HG03520 (cell line): ENCODE measurements at regions not wholly inside any gene's neighbourhood (a gene's known extent, or its start where the extent isn't known, plus 50 kb on each side); places are given as distances from the start of the nearest gene placed in this dataset.

Source experiments
- ATAC-seq: cut with Tn5 transposase; IDR thresholded peaks from one replicate; pipeline ENCODE4 v1.9.1; 2021; ENCODE audit warnings: mild to moderate bottlenecking, moderate library complexity; ENCODE audit not compliant: unreplicated experiment

DNA sequence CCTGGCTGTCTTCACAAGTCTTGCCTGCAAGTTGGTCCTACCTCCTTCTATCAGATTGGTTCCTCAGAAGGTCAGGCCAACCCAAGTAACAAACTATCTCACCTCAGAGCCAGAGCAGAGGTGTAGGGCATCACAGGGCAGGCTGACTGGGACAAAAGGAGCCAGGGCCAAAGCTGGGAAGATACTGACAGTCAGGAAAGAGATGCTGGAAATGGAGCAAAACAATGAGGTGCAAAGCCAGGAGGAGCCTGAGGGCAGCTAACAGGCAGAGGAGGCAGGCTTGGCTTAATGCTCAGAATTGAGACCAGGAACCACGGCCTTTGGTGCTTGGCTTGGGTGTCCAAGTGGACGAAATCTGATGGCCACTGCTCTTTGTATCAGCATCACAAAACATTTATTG is 68.4 kb upstream of the PNMA1 start:
- no peak for ATAC-seq

DNA sequence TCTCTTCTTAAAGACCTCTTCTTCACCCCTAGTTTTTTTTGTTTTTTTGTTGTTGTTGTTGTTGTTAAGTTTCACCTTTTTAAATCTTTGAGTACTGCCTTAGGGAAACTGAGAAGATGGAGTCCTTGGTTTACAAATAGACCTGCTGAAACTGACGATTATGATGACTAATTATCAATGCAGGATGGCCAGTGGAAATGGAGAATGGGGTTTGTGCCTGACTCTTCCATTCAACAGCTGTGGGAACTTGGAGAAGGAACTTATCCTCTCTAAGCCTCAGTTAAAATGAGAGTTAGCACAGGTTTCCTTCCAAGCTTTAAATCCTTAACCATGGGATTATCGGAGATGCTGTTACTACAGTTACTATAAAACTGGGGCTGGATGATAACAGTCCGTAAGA is 66.7 kb upstream of the PNMA1 start:
- ATAC-seq, result no peak

DNA sequence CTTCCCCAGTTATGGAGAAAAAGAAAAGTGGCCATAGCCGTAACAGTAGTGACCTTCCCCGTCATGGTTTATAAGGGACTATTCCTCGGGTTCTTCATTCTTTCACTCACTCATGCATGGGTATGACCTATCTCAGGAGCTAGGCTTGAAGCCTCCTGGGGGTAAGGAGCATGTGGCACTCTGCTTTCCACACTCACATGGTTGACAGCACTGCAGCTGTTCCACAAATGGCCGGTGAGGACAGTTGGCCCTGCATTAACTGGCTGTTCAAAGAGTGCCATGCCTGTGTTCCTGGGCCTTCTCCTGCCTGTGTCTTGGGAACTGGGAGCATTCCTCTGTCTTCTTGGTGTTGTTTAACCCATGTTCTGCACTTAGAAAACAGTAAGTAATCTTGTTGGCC is 66.2 kb upstream of the PNMA1 start:
- no peak for ATAC-seq

DNA sequence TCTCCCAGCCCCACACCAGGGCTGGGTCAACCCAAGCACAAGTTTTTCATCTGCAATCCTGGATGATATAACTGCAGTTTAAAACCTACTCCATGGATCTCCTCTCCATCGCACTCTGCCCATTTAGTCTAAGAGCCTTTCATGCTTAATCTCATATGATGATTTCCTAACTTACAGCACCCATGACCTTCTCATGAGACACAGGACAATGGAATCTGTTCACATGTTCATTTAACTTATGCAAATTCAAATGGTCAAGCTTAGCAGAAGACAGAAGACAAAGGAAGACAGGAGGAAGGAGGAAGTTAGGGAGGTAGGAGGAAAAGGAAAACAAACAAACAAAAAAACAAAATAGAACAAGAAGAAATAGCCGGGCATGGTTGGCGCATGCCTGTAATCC is 64.6 kb upstream of the PNMA1 start:
- no peak for ATAC-seq

DNA sequence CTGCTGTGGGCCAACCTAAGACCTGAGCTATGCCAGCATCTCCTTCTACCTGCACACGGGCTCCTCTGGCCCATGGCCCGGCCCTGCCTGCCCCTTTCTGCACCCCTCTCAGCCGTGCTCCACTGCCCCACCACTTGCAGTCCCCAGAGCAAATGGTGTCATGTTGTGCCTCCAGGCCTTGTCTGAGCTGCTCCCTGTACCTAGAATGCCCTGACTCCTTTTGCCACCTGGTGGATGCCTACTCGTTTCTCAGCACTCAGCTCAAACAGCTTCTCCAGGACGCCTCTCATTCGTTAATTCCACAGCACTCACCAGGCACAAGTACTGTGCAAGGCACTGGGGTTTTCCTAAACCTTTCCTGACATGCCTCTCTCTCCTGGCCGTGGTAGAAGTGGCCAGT is 63.2 kb upstream of the PNMA1 start:
- no peak for ATAC-seq

DNA sequence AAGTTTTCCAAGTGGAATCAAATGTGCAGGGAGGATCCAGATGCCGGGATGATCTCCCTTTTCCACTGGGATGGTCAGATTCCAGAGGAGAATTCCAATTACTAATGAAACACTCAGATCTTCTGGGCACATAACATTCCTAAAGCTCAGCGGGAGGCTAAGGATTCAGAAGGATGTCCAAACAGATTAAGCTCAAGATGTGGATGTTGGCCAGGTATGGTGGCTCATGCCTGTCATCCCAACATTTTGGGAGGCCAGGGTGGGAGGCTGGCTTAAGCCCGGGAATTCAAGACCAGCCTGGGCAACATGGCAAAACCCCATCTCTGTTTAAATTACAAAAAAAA is 62.0 kb upstream of the PNMA1 start:
- ATAC-seq, result no peak

DNA sequence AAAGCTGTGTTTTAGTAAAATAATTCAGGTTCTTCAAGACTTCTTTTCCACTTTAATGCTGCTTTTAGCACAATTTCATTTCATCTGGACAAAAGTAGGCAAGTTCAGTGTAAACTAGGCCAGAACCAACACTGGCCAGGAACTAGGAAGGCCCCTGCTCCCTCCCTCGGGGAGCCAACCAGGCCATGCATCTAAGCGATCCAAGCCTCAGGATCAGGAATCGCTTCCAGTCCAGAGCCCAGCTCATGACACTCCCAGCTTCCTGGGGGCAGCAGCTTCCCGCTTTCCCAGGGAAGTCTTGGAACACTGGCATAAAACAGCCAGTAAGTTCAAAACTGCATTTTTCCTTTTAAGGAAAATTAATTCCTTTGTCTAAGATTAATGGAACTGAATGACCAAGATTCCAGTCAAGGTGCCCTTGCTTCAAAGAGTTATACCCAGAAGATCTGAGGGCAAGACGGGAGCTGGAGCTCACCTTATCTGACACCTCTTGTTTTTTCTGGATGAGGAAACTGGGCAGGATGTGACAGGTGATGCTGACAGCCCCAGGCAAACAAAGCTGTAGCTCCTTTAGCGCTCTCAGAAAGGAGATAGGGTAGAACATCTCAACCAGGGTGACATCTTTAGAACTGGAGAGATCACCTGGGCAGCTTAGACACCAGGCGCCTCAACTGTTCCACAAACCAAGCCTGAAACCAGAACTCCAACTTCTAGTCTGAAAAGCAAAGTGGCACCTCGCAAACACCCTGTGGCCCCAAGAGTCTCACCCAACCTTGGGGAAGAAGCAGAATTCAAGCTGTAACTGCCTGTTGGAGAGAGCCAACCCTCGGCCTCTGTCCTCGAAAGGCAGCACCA is 61.4 kb upstream of the PNMA1 start:
- ATAC-seq, result no peak

DNA sequence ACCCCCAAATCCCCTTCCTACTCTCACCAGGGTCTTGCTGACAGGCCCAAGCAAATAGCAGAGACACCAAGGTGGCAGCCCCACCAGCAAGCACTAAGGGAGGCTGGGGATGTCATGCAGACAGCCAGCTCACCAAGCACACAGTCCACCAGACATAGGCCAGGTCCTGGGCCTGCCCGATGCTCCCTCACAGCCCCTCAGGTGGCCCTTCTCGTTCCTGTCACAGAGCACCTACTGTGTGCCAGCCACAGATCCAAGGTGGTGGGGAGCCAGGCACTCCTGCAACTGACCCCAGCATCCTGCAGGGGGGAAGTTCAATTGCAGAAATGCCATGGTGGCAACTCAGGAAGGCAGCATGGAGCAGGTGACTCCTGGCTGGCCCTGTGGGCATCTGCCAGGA is 60.5 kb upstream of the PNMA1 start:
- no peak for ATAC-seq

DNA sequence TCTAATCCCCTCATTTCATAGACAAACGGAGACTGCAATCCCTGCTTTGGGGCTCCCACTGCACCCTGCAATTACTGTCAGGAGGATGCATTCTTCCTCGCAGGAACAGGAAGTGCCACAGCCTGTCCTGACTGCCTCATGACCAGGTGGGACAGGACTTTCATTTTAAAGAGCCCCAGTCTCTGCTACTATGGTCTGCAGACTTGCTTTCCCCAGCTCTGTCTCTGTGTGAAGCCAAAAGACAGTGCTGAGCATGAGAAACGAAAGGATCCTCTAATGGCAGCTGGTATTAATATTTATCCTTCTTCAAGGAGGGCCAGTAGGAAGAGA is 60.0 kb upstream of the PNMA1 start:
- no peak for ATAC-seq

DNA sequence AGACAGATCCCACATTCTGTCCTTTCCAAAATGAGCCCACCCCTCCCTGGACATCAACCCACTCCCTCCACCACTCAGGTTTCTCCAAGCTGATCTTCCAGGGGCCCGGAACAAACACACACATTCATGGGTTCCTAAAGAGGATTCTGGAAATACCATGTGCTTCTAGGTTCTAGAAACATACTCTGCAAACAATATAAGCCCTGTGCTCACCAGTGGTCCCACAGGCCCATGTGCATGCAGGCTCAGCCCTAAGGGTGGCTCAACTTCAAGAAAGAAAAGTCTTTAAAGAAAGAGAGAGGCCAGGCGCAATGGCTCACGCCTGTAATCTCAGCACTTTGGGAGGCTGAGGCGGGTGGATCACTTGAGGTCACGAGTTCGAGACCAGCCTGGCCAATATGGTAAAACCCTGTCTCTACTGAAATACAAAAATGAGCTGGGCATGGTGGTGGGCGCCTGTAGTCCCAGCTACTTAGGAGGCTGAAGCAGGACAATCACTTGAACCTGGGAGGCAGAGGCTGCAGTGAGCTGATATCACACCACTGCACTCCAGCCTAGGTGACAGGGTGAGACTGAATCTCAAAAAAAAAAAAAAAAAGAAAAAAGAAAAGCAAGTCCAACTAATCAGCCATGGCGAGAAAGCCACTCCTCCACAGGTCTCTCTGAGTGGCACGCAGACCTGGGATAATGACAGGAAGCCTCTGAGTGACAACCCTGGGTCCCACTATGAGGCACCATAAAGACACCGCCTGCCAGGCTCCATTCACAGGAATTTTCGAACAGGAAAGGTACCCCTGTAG is 59.5 kb upstream of the PNMA1 start:
- ATAC-seq, result no peak

DNA sequence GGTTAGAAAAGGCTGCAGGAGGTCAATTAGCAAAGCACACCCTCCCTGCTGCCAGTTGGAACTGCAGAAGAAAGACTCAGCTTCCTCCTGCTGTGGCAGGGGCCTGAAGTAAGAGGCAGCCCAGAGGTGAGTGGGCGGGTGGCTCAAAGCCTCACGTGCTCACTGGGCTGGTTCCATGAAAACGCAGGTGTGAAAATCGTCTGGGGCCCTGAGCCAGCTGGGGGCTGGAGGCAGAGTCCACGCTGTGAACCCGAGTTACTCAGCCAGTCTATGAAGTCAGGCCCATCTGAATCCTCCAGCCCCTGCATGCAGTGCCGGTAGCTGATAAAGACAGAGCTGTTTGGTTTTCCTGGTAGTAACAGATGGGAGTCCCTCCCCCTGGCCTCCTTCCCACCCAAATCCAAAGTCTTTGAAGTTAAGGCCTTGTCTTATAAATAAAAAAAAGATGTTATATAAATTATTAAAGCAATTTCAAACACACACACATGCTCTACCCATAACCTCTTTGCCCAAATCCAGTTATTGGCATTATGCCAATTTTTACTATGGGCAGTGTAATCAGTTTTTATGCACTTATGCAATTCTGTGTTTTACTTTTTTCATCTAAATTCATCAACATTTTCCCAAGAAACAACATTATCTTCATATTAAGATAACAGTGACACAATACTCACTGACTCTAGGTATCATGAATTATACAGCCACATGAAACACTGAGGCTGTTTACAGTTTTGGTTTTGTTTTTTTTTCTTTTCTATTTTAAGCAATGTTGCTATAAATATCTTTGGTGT is 57.9 kb upstream of the PNMA1 start:
- ATAC-seq, result peak; percentile 42

DNA sequence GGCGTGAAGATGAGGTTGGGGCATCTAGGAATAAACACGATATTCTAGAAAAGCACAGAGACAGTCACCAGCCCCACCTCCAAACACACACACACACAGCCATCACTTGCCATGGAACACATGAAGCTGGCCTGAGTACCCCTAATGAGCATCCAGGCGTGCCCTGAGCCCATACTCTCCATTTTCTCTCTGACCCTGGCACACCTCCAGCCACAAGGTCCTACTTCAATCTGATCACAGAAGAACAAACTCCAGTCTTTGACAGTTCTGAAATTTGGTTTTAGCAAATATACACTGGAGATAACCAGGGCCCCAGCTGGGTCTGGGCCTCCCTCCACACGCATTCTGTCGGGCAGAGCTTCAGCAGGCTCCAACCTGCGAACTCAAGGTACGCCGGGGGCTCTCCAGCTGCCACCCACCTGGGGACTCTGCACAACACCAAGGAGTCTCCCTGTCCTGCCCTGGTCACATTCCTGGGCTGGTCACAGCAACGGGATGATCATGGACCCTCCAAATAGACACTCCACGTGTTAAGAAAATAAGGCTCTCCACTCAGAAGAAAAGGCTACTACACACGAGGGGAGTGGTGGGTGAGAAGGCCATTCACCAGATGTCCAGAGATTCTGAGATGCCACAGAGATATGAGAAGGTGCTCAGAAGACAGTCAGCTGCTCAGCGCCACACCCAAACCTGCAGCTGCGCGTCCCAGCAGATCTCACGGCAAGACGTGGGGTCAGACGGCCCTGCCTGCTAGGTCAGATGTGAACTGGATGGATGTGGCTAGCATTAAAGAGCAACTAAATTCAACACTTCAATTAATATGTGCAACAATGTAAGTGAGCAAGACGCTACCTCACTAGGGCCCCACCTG is 57.0 kb upstream of the PNMA1 start:
- peak; percentile 7 for ATAC-seq

DNA sequence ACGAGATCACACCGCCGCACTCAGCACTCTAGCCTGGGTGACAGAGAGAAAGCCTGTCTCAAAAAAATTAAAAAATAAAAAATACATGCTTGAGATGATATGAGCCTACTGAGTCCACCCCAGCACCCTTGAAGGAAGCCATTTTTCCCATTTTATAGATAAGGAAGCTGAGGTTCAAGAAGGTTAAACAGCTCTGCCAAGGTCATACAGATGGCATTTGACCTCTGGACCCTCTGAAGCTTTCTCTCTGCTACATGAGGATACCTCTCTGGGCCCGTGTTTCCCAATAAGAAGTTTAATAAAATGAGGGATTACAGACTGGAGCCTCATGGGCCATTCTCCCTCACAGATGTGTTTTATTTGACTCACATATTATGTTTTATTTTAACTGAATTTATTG is 53.9 kb upstream of the PNMA1 start:
- ATAC-seq, result no peak

DNA sequence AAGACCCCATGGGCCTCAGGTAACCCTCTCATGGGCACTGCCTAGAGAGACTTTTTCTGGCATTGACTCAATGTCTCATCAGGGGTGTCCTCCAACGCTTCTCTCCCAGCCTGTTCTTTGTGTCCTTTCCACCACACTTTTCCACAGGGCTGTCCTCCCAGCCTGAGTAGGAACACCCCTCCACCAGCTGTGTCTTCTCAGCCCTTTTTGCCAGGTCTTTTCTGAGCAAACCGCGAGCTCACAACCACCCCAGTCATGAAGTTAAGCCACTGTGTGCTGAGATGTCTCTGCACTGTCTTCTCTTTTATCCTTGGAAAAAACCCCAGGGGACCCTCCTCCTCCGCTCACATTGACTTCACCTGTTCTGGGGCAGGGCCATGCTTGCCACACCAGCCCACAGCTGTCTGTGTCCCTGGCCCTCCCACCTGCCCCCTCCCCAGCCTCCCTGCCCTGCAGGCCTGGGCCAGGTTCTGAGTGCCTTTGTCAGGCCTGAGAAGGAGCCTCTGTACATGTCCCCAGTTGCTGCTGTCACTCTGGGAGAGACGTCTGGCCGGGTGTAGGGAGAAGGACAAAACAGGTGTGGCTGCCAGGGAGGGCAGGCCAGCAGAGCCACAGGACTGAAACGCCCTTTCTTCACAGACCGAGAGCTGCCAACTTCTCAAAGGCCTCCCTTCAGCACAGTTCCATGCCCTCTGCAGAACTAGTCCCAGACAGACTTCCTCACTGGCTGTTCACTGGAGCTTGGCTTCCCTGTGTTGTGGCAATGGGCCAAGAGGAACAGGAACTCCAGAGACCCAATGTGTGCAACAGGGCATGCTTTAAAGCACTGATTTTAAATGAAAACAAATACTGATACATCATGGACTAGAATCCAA is 50.5 kb upstream of the PNMA1 start:
- no peak for ATAC-seq
